SK-N-SH (cell line): ENCODE measurements at regions not wholly inside any gene's neighbourhood (a gene's known extent, or its start where the extent isn't known, plus 50 kb on each side); places are given as distances from the start of the nearest gene placed in this dataset.

ENCODE experiments used
- CTCF ChIA-PET: fragments of 300-600, 350-600 bp; formaldehyde crosslinking; extraction: SDS; loops from one replicate; lab custom pipeline; 2021; lab: Yijun Ruan, JAX
- POLR2A ChIA-PET: fragments of 350-600 bp; sonication (Branson Sonifier 250); formaldehyde crosslinking; extraction: SDS; loops from one replicate; lab custom pipeline; 2020; ENCODE audit warnings: antibody characterized with exemption, inconsistent platforms; lab: Yijun Ruan, JAX
- DNase-seq: peaks from one replicate; pipeline ENCODE4 v3.0.0; 2012
- H2AFZ ChIP-seq: fragments of 200-600 bp; sonication (generic); 2 replicates; pipeline ENCODE4 v1.8.1; 2016; ENCODE audit warnings: antibody characterized with exemption, mild to moderate bottlenecking, low read depth
- H3F3A ChIP-seq: fragments of 200-600 bp; sonication (generic); replicated peaks from 2 replicates; pipeline ENCODE3; 2016; ENCODE audit warnings: antibody characterized with exemption, mild to moderate bottlenecking; ENCODE audit not compliant: insufficient read depth
- H3K27ac ChIP-seq, 2 experiments: fragments of 200-500 bp in 1 of 2; fragments of 200-600 bp in 1 of 2; sonication (Bioruptor generic) in 1 of 2; sonication (generic), shearing (Covaris generic) in 1 of 2; 2 replicates each; pipeline versions ENCODE4 v1.5.1 to v1.6.1; 2014 to 2016; ENCODE audit warnings: low read depth in 2 of 2, inconsistent platforms in 1 of 2, low read length in 1 of 2, mild to moderate bottlenecking in 1 of 2, mixed read lengths in 1 of 2
- H3K27me3 ChIP-seq: fragments of 200-600 bp; sonication (generic), shearing (Covaris generic); 2 replicates; pipeline ENCODE4 v1.6.1; 2016; ENCODE audit warnings: mixed run types; ENCODE audit not compliant: insufficient read depth
- H3K36me3 ChIP-seq, 2 experiments: fragments of 200-500 bp in 1 of 2; fragments of 200-600 bp in 1 of 2; sonication (Bioruptor generic) in 1 of 2; sonication (generic) in 1 of 2; replicated peaks in 1 of 2; 2 replicates each; pipeline versions ENCODE3 to v1.5.1; 2014 to 2016; ENCODE audit warnings: low read length in 1 of 2, mild to moderate bottlenecking in 1 of 2; ENCODE audit not compliant: insufficient read depth in 2 of 2, control insufficient read depth in 1 of 2
- H3K4me1 ChIP-seq, 2 experiments: fragments of 200-500 bp in 1 of 2; fragments of 200-600 bp in 1 of 2; sonication (Bioruptor generic) in 1 of 2; sonication (generic), shearing (Covaris generic) in 1 of 2; 2 replicates each; pipeline versions ENCODE4 v1.5.1 to v1.6.1; 2014 to 2016; ENCODE audit warnings: low read depth in 1 of 2, low read length in 1 of 2, mixed run types in 1 of 2; ENCODE audit not compliant: insufficient read depth in 2 of 2, control insufficient read depth in 1 of 2
- H3K4me2 ChIP-seq: fragments of 200-600 bp; sonication (generic), shearing (Covaris generic); 2 replicates; pipeline ENCODE4 v1.6.1; 2017; ENCODE audit warnings: mixed run types
- H3K4me3 ChIP-seq, 2 experiments: fragments of 200-500 bp in 1 of 2; fragments of 200-600 bp in 1 of 2; sonication (Bioruptor generic) in 1 of 2; sonication (generic), shearing (Covaris generic) in 1 of 2; 2 replicates each; pipeline versions ENCODE4 v1.5.1 to v1.8.1; 2014 to 2016; ENCODE audit warnings: low read depth in 2 of 2, inconsistent platforms in 1 of 2, low read length in 1 of 2, mild to moderate bottlenecking in 1 of 2, mixed read lengths in 1 of 2, moderate library complexity in 1 of 2
- H3K79me2 ChIP-seq: fragments of 200-600 bp; sonication (generic); 2 replicates; pipeline ENCODE4 v1.8.1; 2017; ENCODE audit warnings: mild to moderate bottlenecking; ENCODE audit not compliant: insufficient read depth
- H3K9ac ChIP-seq: fragments of 200-600 bp; sonication (generic); 2 replicates; pipeline ENCODE4 v1.6.1; 2017; ENCODE audit warnings: mixed run types
- H3K9me2 ChIP-seq: fragments of 200-600 bp; sonication (generic); 2 replicates; pipeline ENCODE4 v1.6.1; 2017; ENCODE audit warnings: mixed run types
- H3K9me3 ChIP-seq: fragments of 200-600 bp; sonication (generic); 2 replicates; pipeline ENCODE4 v1.6.1; 2017; ENCODE audit warnings: mixed run types, mild to moderate bottlenecking, moderate library complexity
- H4K20me1 ChIP-seq: fragments of 200-600 bp; sonication (generic); 2 replicates; pipeline ENCODE4 v1.6.1; 2017; ENCODE audit warnings: mild to moderate bottlenecking, mixed run types; ENCODE audit not compliant: insufficient read depth
- CHD2 ChIP-seq: fragments of 150-350 bp; IDR thresholded peaks from 2 replicates; pipeline ENCODE4 v1.6.1; 2018; ENCODE audit warnings: low read length; ENCODE audit not compliant: partially characterized antibody
- CTCF ChIP-seq: fragments of 200-600 bp; sonication (generic); IDR thresholded peaks from 2 replicates; pipeline ENCODE4 v1.6.1; 2017; ENCODE audit warnings: antibody characterized with exemption, mild to moderate bottlenecking, moderate library complexity
- ELF1 ChIP-seq: IDR thresholded peaks from 2 replicates; pipeline ENCODE4 v1.4.0; 2012
- EP300 ChIP-seq, 2 experiments: IDR thresholded peaks; 2 replicates each; pipeline versions ENCODE4 v1.4.0 to v1.6.1; 2012; ENCODE audit warnings: borderline replicate concordance in 1 of 2, low read depth in 1 of 2, low read length in 1 of 2
- EZH2phosphoT487 ChIP-seq: fragments of 200-600 bp; sonication (generic); IDR thresholded peaks from 2 replicates; pipeline ENCODE4 v1.6.1; 2017; ENCODE audit warnings: low read depth, mixed run types, mild to moderate bottlenecking, antibody characterized with exemption, moderate library complexity, borderline replicate concordance
- FOSL2 ChIP-seq: IDR thresholded peaks from 2 replicates; pipeline ENCODE4 v1.4.0; 2012; ENCODE audit warnings: low read depth, mild to moderate bottlenecking, moderate library complexity, borderline replicate concordance
- FOXJ3 ChIP-seq: sonication (generic); formaldehyde crosslinking; IDR thresholded peaks from 2 replicates; pipeline ENCODE4 v1.5.1; 2020; ENCODE audit warnings: mild to moderate bottlenecking, missing genetic modification reagents
- FOXM1 ChIP-seq: IDR thresholded peaks from 2 replicates; pipeline ENCODE4 v1.4.0; 2012; ENCODE audit warnings: low read depth, mild to moderate bottlenecking
- GABPA ChIP-seq: IDR thresholded peaks from 2 replicates; pipeline ENCODE4 v1.4.0; 2012; ENCODE audit warnings: low read depth, mild to moderate bottlenecking
- GATA2 ChIP-seq: sonication (generic); formaldehyde crosslinking; IDR thresholded peaks from 2 replicates; pipeline ENCODE4 v1.5.0; 2020; ENCODE audit warnings: mild to moderate bottlenecking, missing genetic modification reagents
- JUND ChIP-seq: IDR thresholded peaks from 2 replicates; pipeline ENCODE4 v1.4.0; 2012
- MAX ChIP-seq: IDR thresholded peaks from 2 replicates; pipeline ENCODE4 v1.4.0; 2012; ENCODE audit warnings: low read depth
- MEF2A ChIP-seq: IDR thresholded peaks from 2 replicates; pipeline ENCODE4 v1.4.0; 2012; ENCODE audit warnings: low read depth, borderline replicate concordance
- MXI1 ChIP-seq: IDR thresholded peaks from 2 replicates; pipeline ENCODE4 v1.6.1; 2012; ENCODE audit warnings: mild to moderate bottlenecking, low read depth, low read length, improper control_type of control experiment
- NFIC ChIP-seq: IDR thresholded peaks from 2 replicates; pipeline ENCODE4 v1.4.0; 2012; ENCODE audit warnings: borderline replicate concordance
- POLR2AphosphoS5 ChIP-seq: IDR thresholded peaks from 2 replicates; pipeline ENCODE4 v1.6.1; 2012; ENCODE audit warnings: low read depth, low read length
- RAD21 ChIP-seq: IDR thresholded peaks from 2 replicates; pipeline ENCODE4 v1.6.1; 2012; ENCODE audit warnings: mild to moderate bottlenecking, low read length
- SIN3A ChIP-seq: IDR thresholded peaks from 2 replicates; pipeline ENCODE4 v1.6.1; 2012; ENCODE audit warnings: low read depth, mild to moderate bottlenecking, low read length, moderate library complexity, borderline replicate concordance
- SMC3 ChIP-seq: IDR thresholded peaks from 2 replicates; pipeline ENCODE4 v1.6.1; 2012; ENCODE audit warnings: low read depth, low read length, improper control_type of control experiment
- TAF1 ChIP-seq: IDR thresholded peaks from 2 replicates; pipeline ENCODE4 v1.6.1; 2012; ENCODE audit warnings: low read depth, mild to moderate bottlenecking, low read length, moderate library complexity, borderline replicate concordance
- TCF12 ChIP-seq: IDR thresholded peaks from 2 replicates; pipeline ENCODE4 v1.4.0; 2012
- TEAD4 ChIP-seq: IDR thresholded peaks from 2 replicates; pipeline ENCODE4 v1.4.0; 2012; ENCODE audit warnings: mild to moderate bottlenecking, borderline replicate concordance; ENCODE audit not compliant: insufficient read depth
- USF1 ChIP-seq: IDR thresholded peaks from 2 replicates; pipeline ENCODE4 v1.4.0; 2012; ENCODE audit warnings: low read depth, borderline replicate concordance
- USF2 ChIP-seq: fragments of 150-350 bp; IDR thresholded peaks from 2 replicates; pipeline ENCODE4 v1.6.1; 2017; ENCODE audit warnings: antibody characterized with exemption, low read length, low read depth, borderline replicate concordance
- YY1 ChIP-seq: IDR thresholded peaks from 2 replicates; pipeline ENCODE4 v1.4.0; 2012; ENCODE audit warnings: low read depth, mild to moderate bottlenecking
- WGBS: methylation state at CpG from one replicate; pipeline ENCODE4 v1.1.6; 2017; ENCODE audit warnings: low lambda C conversion rate; 5-methylcytosine and 5-hydroxymethylcytosine counted together

- H3K4me1 ChIP-seq: no peaks in the 10 kb centered on the region; a peak in 1 of 4 replicates
- H2AFZ ChIP-seq: no peak overlapping the region
- no peak for DNase-seq
- no peak for TF ChIP-seq TCF12
- TF ChIP-seq ELF1: no peak
- TF ChIP-seq TEAD4: no peak
- no peak for TF ChIP-seq USF1
- no peak for TF ChIP-seq FOXJ3
- TF ChIP-seq JUND: no peak
- TF ChIP-seq MAX: no peak
- no peak for TF ChIP-seq GABPA
- TF ChIP-seq USF2: no peak
- no peak for TF ChIP-seq MEF2A
- TF ChIP-seq RAD21: no peak
- TF ChIP-seq TAF1: no peak
- no peak for TF ChIP-seq GATA2
- TF ChIP-seq FOXM1: no peak
- no peak for TF ChIP-seq SIN3A
- no peak for TF ChIP-seq SMC3
- no peak for TF ChIP-seq MXI1
- TF ChIP-seq YY1: no peak
- no peak for TF ChIP-seq CHD2
- H3K4me3 ChIP-seq: no peak overlapping the region
- H3K4me2 ChIP-seq: no peak overlapping the region
- POLR2A ChIA-PET: no interaction called here
- H3K36me3 ChIP-seq: no peaks in the 10 kb centered on the region
- CTCF ChIA-PET: interaction anchor here (1.8 kb wide), 1 partner anchor 254 kb away, joined by 4 read pairs; no protein-coding TSS in a partner anchor
- no peak overlapping the region for H3K27ac ChIP-seq
- no peaks in the 10 kb centered on the region for H4K20me1 ChIP-seq
- no peaks in the 10 kb centered on the region for H3F3A ChIP-seq
- H3K27me3 ChIP-seq: no peaks in the 10 kb centered on the region
- H3K9me2 ChIP-seq: no peaks in the 10 kb centered on the region
- H3K9ac ChIP-seq: no peak overlapping the region
- no peaks in the 10 kb centered on the region for H3K79me2 ChIP-seq
- H3K9me3 ChIP-seq: no peaks in the 10 kb centered on the region
Observed at GRCh38 chr9:85171163-85171562, 501.6 kb downstream of the NTRK2 start.

GRCh38 chr9:85168412-85168811, 498.9 kb downstream of the NTRK2 start:
- H3K4me1 ChIP-seq: no peaks in the 10 kb centered on the region; a peak in 1 of 4 replicates
- no peak for DNase-seq
- H3K4me2 ChIP-seq: no peak overlapping the region
- 19% methylated on average over 2 of the region's 2 CpGs for WGBS
- CTCF ChIA-PET: no interaction called here
- H3K79me2 ChIP-seq: no peaks in the 10 kb centered on the region
- POLR2A ChIA-PET: no interaction called here
- H3K36me3 ChIP-seq: no peaks in the 10 kb centered on the region
- no peak overlapping the region for H3K27ac ChIP-seq
- H3K9ac ChIP-seq: no peak overlapping the region
- no peaks in the 10 kb centered on the region for H3K9me3 ChIP-seq
- no peaks in the 10 kb centered on the region for H3K9me2 ChIP-seq
- H2AFZ ChIP-seq: no peak overlapping the region
- H3K27me3 ChIP-seq: no peaks in the 10 kb centered on the region
- TF ChIP-seq POLR2AphosphoS5 (no peak), FOSL2 (no peak), NFIC (no peak), EP300 (IDR thresholded peaks at IDR 0.05; ENCODE audit: borderline replicate concordance in 1 of 2, low read depth in 1 of 2, low read length in 1 of 2) (no peak), GABPA (no peak), CTCF (no peak), EZH2phosphoT487 (no peak), MEF2A (no peak)
- H4K20me1 ChIP-seq: no peaks in the 10 kb centered on the region
- no peak overlapping the region for H3K4me3 ChIP-seq
- H3F3A ChIP-seq: no peaks in the 10 kb centered on the region
